ENCODE measurements at regions not wholly inside any gene's neighbourhood (a gene's known extent, or its start where the extent isn't known, plus 50 kb on each side); places are given as distances from the start of the nearest gene placed in this dataset.

DNA sequence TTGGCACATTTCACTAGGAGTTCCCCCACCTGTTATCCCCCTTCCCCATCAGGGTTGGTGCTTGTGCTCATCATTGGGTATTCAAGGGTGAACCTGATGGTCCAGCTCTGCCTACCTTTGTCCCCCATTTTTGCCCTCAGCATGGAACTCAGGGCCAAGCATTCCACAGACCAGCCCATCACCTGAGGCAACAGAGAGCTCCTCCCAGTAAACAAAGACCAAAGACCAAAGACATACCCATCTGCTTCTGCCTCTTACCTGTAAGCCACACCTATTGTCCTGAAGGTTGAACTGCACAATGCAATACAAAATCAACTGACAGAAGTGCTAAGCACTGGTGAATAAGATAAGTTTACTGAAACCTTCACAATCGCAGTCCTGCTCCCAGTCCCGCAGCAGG, 237.5 kb downstream of the PAPSS1 start:
- TF ChIP-seq, protein P1, sequence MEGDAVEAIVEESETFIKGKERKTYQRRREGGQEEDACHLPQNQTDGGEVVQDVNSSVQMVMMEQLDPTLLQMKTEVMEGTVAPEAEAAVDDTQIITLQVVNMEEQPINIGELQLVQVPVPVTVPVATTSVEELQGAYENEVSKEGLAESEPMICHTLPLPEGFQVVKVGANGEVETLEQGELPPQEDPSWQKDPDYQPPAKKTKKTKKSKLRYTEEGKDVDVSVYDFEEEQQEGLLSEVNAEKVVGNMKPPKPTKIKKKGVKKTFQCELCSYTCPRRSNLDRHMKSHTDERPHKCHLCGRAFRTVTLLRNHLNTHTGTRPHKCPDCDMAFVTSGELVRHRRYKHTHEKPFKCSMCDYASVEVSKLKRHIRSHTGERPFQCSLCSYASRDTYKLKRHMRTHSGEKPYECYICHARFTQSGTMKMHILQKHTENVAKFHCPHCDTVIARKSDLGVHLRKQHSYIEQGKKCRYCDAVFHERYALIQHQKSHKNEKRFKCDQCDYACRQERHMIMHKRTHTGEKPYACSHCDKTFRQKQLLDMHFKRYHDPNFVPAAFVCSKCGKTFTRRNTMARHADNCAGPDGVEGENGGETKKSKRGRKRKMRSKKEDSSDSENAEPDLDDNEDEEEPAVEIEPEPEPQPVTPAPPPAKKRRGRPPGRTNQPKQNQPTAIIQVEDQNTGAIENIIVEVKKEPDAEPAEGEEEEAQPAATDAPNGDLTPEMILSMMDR (IDR thresholded peaks at IDR 0.05; ENCODE audit: insufficient read depth, low read length, poor library complexity, severe bottlenecking), result no peak
- no peak overlapping the region for H3K4me3 ChIP-seq (replicated peaks; ENCODE audit: low read depth, low read length)
- no peaks in the 10 kb centered on the region for H3K27me3 ChIP-seq (replicated peaks; ENCODE audit: control insufficient read depth, insufficient read depth, low read length)
- H3K36me3 ChIP-seq (ENCODE audit: control insufficient read depth, insufficient read depth, low read length), result no peaks in the 10 kb centered on the region
- DNase-seq (ENCODE audit: extremely low read depth, insufficient read length), result no peak

DNA sequence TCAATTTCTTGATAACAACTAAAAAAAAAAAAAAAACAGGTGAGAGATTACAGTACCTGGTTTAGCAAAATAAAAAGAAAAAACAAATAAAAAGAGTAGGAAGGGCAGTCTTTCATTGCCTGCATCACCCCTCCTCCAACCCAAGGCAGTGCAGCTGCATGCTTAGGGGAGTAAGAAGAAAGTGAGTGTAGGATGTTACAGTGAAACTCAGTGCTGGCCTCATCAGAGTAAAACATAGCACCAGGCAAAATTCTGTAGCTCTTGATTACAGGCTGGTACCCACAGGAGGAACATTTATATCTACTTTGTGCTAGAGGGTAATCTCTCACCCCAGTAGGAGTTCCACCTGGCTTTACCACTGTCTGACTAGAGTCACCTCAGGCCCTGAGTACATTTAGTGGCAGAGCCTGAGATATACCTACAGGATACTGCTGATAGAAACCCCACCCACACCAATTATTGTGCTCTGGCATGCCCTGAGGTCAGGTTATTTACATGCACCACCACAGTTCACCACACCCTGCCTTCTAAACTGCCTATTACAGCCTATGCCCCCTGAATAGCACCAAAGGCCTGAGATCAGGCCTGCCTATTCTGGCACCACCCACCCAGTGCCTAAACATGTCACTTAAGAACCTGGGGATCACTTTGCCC, 241.6 kb downstream of the PAPSS1 start:
- TF ChIP-seq, protein P1 (IDR thresholded peaks at IDR 0.05; ENCODE audit: insufficient read depth, low read length, poor library complexity, severe bottlenecking), result no peak
- no peaks in the 10 kb centered on the region for H3K27me3 ChIP-seq (replicated peaks; ENCODE audit: control insufficient read depth, insufficient read depth, low read length)
- no peak for DNase-seq (ENCODE audit: extremely low read depth, insufficient read length)
- H3K4me3 ChIP-seq (replicated peaks; ENCODE audit: low read depth, low read length), result no peak overlapping the region
- H3K36me3 ChIP-seq (ENCODE audit: control insufficient read depth, insufficient read depth, low read length), result no peaks in the 10 kb centered on the region

DNA sequence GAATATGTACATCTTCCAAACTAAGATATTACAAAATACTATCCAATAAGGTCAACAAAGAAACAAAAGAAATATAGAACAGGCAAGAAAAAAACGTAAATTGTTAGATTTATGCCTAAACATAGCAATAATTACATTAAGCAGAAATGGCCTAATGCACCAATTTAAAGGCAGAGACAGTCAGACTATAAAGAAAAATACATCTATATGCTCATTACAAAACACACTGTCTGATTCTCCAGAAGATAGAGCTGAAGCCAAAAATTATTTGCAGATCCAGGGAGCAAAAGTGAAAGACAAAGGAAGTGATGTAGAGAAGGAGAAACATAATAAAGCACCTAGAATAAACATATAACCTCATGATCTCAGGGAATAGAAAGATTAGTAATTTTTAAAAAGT, 246.9 kb downstream of the PAPSS1 start:
- H3K27me3 ChIP-seq (replicated peaks; ENCODE audit: control insufficient read depth, insufficient read depth, low read length), result no peaks in the 10 kb centered on the region
- no peak for DNase-seq (ENCODE audit: extremely low read depth, insufficient read length)
- H3K36me3 ChIP-seq (ENCODE audit: control insufficient read depth, insufficient read depth, low read length), result no peaks in the 10 kb centered on the region
- H3K4me3 ChIP-seq (replicated peaks; ENCODE audit: low read depth, low read length), result no peak overlapping the region
- TF ChIP-seq, protein P1 (IDR thresholded peaks at IDR 0.05; ENCODE audit: insufficient read depth, low read length, poor library complexity, severe bottlenecking), result no peak

DNA sequence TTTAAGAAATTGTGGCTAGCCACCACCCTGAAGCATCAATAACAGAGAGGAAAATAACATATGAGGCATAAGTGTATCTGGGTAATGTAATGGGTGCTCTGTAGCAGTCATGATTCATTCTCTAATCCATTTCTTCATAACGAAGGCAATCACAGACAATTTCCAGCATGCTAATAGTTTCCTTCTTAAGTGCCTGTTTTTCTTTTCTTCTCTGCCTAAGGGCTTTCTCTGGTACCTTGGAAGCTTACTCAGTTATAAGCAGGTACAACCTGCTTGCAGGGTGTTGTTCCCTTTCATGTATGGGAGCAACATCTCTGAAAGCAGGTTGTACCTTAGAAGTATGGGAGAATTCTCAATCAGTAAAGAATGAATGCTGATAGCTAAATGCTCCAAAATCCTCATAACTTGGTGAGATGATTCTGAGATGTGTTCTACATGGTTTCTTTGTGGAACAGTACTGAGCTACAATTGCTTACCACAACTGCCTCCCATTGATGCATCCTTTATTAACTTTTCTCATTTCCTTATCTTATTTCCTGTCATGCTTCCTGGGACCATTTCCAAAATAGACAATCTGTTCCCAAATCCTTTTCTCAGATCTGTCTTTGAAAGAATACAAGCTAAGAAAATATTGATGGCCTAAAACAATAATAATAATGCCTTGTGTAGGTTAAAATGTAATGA, 247.6 kb downstream of the PAPSS1 start:
- no peak overlapping the region for H3K4me3 ChIP-seq (replicated peaks; ENCODE audit: low read depth, low read length)
- no peaks in the 10 kb centered on the region for H3K27me3 ChIP-seq (replicated peaks; ENCODE audit: control insufficient read depth, insufficient read depth, low read length)
- no peak for DNase-seq (ENCODE audit: extremely low read depth, insufficient read length)

DNA sequence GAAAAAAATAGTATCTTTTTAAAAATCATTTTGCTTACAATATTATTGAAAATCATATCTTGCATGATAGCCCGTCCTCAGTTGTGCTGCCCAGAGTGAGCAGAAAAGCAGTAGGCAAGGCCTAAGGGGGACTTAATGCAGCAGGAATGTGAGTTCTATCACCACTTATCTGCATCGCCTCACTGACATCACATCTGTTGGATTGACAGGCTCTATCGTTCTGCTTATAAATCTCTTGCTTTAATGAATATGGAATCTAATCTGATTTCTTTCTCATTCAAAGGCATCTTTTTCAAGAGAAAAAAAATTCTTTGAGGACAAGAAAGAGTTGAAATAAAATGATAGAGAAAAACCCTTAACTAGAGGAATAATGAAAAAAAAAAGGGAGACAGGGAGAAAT, 249.9 kb downstream of the PAPSS1 start:
- H3K4me3 ChIP-seq (replicated peaks; ENCODE audit: low read depth, low read length), result no peak overlapping the region
- no peak for DNase-seq (ENCODE audit: extremely low read depth, insufficient read length)
- no peaks in the 10 kb centered on the region for H3K27me3 ChIP-seq (replicated peaks; ENCODE audit: control insufficient read depth, insufficient read depth, low read length)
- no peaks in the 10 kb centered on the region for H3K36me3 ChIP-seq (ENCODE audit: control insufficient read depth, insufficient read depth, low read length)
- TF ChIP-seq, protein P1 (IDR thresholded peaks at IDR 0.05; ENCODE audit: insufficient read depth, low read length, poor library complexity, severe bottlenecking), result no peak

More for the DNA sequence above, 247.6 kb downstream of the PAPSS1 start:
- TF ChIP-seq, protein P1 (IDR thresholded peaks at IDR 0.05; ENCODE audit: insufficient read depth, low read length, poor library complexity, severe bottlenecking), result no peak
- H3K36me3 ChIP-seq (ENCODE audit: control insufficient read depth, insufficient read depth, low read length), result no peaks in the 10 kb centered on the region
